ENCODE measurements at regions not wholly inside any gene's neighbourhood (a gene's known extent, or its start where the extent isn't known, plus 50 kb on each side); places are given as distances from the start of the nearest gene placed in this dataset.
"Not testable (repeated sequence)": the region's sequence is repeated elsewhere in the genome, so short reads cannot be mapped to it uniquely, and the experiment has no call there.

DNA sequence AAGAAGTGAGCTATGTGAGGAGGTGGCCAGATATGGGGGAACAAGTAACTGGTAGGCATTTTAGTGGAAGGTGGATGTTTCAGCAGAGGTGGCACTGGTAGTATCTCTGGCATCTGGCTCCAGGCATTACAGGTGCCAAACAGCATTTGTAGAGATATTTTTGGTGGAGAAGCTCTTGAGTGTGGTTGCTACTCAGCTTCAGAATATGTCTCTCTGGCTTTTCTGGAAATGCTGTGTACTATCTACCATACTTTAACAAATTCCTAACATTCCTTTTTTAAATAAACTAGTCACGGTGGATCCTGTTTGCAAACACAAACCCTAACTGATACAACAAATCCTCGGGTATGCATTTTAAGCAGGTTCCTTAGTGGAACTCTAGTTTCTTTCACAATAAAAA lies 128.0 kb downstream of the BARX2 start:
- DNase-seq: no peak

DNA sequence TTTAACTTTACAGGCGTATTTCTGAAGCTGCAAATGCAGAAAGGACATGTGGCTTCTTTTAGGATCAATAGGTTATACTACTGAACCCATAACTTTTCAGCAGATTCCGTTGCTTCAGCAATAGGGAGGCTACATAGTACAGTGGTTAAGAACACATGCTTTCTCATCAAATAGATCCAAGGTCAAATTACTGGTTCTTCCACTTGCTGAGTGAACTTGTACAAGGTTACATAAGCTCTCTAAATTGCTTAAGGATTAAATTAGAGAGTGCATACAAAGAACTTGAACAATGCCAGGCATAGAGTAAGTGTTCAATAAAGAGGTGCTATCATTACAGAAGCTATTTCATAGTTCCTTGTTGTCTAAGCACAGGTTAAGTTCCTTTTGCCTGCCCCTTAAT lies 129.6 kb downstream of the BARX2 start:
- DNase-seq: no peak

DNA sequence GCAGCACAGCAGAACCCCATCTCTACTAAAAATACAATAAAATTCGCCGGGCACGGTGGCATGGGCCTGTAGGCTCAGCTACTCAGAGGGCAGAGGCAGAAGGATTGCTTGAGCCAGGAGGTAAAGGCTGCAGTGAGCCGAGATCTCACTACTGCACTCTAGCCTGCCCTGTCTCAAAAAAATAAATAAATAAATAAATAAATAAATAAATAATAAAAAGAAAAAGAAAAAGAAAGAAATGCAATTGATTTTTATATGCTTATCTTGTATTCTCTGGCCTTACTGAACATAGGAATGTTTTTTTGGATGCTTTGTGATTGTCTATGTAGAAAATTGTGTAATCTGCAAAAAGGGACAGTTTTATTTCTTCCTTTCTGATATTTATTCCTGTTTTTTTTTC lies 132.5 kb downstream of the BARX2 start:
- DNase-seq: no peak

- DNase-seq: no peak
Observed at GRCh38 chr11:129528296-129528695, 152.6 kb downstream of the BARX2 start.

GRCh38 chr11:129530154-129530895 lies 154.7 kb downstream of the BARX2 start:
- no peak for DNase-seq

- no peak for DNase-seq
Observed at GRCh38 chr11:129533395-129533794, 157.7 kb downstream of the BARX2 start.

DNA sequence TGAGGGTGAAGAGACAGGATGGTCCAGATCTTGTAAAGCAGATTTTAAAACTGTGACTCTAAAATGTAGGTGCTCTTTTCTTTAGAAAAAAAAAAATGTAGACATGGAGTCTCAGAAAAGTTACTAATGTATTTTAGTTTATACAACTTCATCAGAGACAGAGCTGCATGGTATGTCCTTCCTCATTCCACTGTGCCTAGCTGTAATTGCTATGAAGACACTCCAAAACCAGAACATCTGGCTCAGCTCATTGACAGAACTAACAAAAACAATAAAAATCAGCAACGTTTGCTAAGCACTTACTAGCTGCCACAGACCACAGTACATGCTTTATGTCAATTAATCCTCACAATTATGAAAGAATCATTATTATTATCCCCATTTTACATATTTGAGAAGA lies 160.7 kb downstream of the BARX2 start:
- no peak for DNase-seq

GRCh38 chr11:129538323-129538722 lies 162.7 kb downstream of the BARX2 start:
- DNase-seq: no peak

DNA sequence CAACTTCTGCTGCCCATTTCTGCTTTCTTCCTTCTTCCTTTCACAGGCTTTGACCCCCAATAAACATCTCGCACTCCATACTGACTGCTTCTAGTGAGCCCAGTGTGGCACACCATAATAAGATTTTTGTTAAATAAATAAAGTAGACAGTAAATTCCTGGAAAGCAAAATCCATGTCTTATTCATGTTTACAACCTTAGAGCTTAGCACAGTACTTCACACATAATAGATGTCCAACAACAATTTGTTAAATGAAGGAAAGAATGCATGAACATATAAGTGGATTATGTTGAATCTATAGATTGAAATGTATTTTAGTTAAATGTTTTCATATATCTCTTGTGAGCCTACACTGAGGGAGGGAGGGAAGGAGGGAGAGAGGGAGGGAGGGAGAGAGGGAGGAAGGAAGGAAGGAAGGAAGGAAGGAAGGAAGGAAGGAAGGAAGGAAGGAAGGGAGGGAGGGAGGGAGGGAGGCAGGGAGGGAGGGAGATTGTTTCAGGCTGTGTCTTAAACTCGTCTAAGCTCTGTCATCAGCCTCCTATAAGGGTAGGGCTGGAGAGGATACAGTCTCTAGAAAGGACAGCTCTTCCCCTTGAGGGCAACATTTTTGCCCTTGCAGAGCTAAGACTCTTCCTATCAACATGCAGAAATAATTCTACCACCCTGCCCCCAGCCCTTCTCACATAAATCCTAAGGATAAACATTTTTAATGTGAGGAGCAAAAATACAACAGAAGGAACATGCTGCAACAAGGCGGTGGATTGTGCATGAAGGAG lies 168.1 kb downstream of the BARX2 start:
- DNase-seq: no peak

- DNase-seq: no peak
Observed at GRCh38 chr11:129544691-129545090, 169.0 kb downstream of the BARX2 start.

DNA sequence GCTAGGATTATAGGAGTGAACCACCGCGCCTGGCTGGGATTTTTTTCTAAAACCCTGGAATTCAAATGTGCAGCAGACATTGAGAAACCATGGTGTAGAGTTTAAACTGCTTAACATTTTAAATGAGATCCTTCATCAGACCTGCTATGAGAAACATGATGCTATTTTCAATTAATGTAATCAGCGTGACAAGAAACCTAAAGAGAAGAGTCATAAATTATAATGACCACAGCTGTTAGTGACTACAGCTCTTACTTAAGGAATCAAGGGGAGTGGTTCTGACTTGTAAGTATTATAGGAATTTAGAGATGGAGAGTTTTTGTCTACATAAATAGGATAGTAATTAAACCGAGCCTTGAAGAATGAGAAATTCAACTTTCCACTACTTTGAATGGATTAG lies 170.6 kb downstream of the BARX2 start:
- no peak for DNase-seq

DNA sequence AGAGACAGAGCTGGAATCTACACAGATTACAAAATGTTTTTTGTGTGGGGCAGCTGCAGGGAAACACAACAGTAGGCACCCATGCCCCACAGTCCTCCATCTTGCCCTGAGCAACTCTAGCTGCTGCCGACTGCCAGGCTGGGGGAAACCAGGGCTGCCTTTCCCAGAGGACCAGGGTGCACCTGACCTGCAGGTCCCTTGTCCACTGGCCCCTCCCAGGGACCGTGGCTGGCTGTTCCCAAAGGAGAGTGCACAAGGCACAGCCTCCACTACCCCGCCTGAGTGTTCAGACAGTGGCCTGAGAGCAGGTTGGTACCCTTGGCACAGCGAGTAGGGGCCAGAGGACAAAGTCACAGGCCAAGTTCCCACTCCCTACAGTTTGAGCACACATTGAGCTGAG lies 181.8 kb downstream of the BARX2 start:
- DNase-seq: no peak

DNA sequence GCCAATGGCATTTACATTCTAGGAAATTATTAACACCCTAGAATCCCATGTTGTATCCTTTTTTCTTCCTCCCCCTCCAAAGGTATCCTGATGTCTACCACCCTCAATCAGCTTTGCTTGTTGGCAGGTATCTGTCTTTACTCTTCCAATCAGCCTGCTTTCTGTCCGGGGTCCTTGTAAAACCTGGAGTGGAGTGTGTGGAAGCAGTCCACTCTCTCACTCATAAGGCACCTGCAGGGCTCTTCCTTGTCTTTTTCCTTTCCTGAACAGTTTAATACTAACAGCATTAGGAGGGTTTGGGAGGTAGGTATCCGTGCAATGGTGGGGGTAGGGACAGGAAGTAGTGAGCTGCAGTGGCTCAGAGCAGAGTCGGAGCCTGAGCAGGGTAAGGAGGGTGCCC lies 193.4 kb downstream of the BARX2 start:
- no peak for DNase-seq

DNA sequence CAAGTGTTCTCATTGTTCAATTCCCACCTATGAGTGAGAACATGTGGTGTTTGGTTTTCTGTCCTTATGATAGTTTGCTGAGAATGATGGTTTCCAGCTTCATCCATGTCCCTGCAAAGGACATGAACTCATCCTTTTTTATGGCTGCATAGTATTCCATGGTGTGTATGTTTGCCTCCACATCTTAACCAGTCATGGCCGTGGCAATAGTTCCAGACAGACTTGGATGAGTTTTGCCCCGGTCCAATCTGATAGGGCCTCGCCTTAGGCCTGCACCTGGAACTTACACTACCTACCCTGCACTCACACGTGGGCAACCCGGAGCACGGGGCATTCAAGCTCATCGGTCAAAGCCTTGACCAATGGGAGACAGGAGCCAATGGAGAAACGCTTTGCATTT lies 197.0 kb downstream of the BARX2 start:
- not testable (repeated sequence) for DNase-seq

DNA sequence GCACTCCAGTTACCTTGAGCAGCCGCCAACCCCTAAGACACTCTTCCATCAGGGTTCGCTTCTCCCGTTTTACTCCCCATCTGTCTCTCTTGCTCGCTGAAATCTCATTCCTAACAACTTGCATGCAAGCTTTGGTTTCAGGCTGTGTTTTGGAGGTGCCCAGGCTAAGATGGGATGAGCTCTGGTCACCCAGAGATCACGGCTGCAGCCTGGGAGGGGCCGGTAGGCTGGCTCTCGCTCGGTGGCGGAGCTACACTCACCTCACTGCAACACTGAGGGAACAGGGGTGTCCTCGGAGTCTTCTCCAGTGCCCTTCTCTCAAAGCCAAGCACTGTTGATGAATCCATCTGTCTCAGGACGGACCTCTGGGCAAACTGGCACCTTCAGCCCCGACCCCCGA lies 197.5 kb downstream of the BARX2 start:
- DNase-seq: no peak

- DNase-seq: no peak
Observed at GRCh38 chr11:129574431-129574830, 198.8 kb downstream of the BARX2 start.

GRCh38 chr11:129576652-129577051 lies 201.0 kb downstream of the BARX2 start:
- no peak for DNase-seq

- no peak for DNase-seq
Observed at GRCh38 chr11:129578006-129578405, 202.4 kb downstream of the BARX2 start.

- DNase-seq: no peak
Observed at GRCh38 chr11:129580278-129580677, 204.6 kb downstream of the BARX2 start.

DNA sequence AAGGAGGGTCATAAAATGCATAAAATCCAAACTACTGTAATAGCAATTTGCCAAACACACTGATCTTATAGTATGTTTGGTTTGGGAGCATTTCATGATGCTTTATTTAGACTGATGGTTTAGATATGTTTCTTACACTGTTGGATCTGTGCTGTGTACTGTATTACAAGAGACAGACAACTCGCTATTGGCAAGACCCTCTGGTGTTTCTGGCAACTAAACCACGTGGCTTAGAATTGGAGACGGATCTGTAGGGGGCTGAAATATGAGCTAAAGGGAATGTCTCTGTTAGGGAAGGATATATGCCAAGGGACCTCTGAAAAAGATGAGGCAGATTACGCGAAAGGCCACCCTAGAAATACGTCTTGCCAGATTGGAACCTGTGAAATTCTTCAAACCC lies 208.7 kb downstream of the BARX2 start:
- DNase-seq: no peak

DNA sequence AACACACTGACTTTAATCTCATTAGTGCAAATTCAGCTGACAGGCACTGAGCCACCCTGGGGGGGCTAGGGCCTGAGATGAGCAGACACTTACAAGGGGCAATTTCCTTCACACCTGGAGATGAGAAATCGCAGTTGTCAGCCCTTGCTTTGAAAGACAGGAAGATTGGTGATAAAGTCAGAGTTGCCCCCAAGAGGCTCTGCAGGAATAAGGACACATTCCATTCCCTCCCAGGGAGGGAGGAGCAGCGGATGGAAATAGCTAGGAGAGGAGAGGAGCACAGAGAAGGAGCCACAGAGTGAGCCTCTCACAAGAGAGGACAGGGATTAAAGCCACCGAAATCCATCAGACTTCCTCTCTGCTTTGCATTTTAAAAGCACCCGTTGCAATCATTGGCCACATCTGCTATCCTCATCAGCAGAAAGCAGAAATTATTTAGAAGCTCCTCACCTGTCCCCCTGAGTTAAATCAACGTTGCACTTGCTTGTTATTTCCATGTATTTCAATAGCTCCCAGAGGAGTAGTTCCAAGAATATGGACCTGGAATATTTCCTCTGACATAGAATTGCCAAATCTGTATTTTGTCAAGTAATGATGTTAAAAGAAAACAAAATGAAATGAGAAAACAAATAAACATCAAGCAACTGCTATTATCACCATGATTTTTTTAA lies 213.7 kb downstream of the BARX2 start:
- DNase-seq: no peak

GRCh38 chr11:129590030-129590752 lies 214.5 kb downstream of the BARX2 start:
- no peak for DNase-seq

DNA sequence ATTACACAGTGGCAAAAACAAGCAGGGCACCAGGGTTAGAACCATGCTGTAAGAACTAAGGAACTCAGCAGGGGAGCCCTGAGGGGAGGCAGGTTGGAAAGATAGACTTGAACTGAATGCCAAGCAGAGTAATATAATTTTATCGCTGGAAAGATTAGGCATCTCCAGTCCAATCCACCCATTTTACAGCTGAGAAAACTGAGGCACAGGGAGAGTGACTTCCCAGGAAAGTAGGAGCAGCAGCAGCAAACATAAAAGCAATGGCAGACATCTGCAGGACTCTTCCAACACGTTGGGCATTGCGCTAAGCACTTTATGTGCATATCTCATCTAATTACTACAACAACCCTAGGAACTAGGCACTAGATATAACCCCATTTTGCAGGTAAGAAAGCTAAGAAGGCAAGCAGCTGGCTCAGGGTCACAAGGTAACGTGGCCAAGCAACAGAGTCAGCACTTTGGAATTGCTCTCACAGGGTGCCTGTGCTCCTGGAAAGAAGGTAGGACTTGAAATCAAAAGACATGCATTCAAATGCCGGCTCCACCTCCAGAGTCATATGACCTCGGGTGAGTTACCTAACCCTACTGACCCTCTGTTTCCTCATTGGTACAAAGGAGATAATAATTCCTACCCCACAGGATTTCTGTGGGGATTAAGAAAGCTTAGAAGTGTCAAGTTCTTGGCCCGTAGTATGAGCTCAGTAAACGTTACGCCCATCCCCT lies 215.3 kb downstream of the BARX2 start:
- no peak for DNase-seq
